DND-41 (cell line): ENCODE measurements at regions not wholly inside any gene's neighbourhood (a gene's known extent, or its start where the extent isn't known, plus 50 kb on each side); places are given as distances from the start of the nearest gene placed in this dataset.

Source experiments
- EZH2 ChIP-seq: IDR thresholded peaks from 3 replicates; pipeline ENCODE4 v1.6.1; 2012; ENCODE audit warnings: borderline replicate concordance, low read depth, mild to moderate bottlenecking, moderate library complexity, low read length, inconsistent platforms; ENCODE audit not compliant: severe bottlenecking
- TF ChIP-seq, protein P1 (sequence below): IDR thresholded peaks from 2 replicates; pipeline ENCODE4 v1.5.1; 2012; ENCODE audit warnings: borderline replicate concordance, low read length, moderate library complexity, mild to moderate bottlenecking; ENCODE audit not compliant: poor library complexity, severe bottlenecking; ENCODE audit errors: extremely low read depth

DNA sequence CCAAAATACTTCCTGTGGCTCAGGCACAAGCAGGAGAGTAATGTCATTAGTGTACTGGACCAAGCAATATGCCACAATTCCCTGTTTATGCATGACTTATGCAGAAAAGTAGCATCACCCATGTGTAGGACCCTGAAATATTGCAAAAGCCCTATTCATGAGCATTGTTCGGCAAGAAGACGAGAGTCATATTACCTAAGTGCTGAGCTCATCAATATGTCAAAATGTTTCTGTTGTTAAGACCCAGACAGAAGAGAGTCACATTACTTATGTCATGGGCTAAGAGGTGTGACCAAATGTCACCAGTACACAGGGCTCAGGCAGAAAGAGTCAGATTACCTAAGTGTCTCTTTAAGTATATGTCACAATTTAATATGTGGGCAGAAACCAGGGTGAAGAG, 1172.6 kb upstream of the AMELY start:
- TF ChIP-seq, protein P1, sequence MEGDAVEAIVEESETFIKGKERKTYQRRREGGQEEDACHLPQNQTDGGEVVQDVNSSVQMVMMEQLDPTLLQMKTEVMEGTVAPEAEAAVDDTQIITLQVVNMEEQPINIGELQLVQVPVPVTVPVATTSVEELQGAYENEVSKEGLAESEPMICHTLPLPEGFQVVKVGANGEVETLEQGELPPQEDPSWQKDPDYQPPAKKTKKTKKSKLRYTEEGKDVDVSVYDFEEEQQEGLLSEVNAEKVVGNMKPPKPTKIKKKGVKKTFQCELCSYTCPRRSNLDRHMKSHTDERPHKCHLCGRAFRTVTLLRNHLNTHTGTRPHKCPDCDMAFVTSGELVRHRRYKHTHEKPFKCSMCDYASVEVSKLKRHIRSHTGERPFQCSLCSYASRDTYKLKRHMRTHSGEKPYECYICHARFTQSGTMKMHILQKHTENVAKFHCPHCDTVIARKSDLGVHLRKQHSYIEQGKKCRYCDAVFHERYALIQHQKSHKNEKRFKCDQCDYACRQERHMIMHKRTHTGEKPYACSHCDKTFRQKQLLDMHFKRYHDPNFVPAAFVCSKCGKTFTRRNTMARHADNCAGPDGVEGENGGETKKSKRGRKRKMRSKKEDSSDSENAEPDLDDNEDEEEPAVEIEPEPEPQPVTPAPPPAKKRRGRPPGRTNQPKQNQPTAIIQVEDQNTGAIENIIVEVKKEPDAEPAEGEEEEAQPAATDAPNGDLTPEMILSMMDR, result no peak
- no peak for TF ChIP-seq EZH2
